OCI-LY7 (cell line): ENCODE measurements at regions not wholly inside any gene's neighbourhood (a gene's known extent, or its start where the extent isn't known, plus 50 kb on each side); places are given as distances from the start of the nearest gene placed in this dataset.

Experiments
- BruUV-seq: library from RNA; stranded (reverse); fragments of 400-500 nt; replicated peaks from 2 replicates; lab custom pipeline; 2021; lab: Mats Ljungman, UMichigan
- CTCF ChIA-PET: fragments of 300-600 bp; sonication (Branson Sonifier 250); formaldehyde crosslinking; loops from one replicate; lab custom pipeline; 2022; ENCODE audit warnings: antibody characterized with exemption; ENCODE audit not compliant: unreplicated experiment; lab: Charles Lee
- POLR2A ChIA-PET: fragments of 300-600 bp; sonication (Branson Sonifier 250); formaldehyde crosslinking; loops from one replicate; lab custom pipeline; 2022; ENCODE audit warnings: antibody characterized with exemption; lab: Charles Lee
- DNase-seq: peaks from one replicate; pipeline ENCODE4 v3.0.0-alpha.2; 2015; ENCODE audit warnings: low spot score
- H2AFZ ChIP-seq: fragments of 200-600 bp; sonication (generic), shearing (Covaris generic); 2 replicates; pipeline ENCODE4 v1.6.1; 2014; ENCODE audit warnings: mild to moderate bottlenecking, antibody characterized with exemption, low read length, moderate library complexity
- H3K27ac ChIP-seq: fragments of 200-600 bp; sonication (generic); 2 replicates; pipeline ENCODE4 v1.5.1; 2014; ENCODE audit warnings: mixed run types, low read depth, mild to moderate bottlenecking, moderate library complexity, low read length, inconsistent platforms; ENCODE audit not compliant: poor library complexity, severe bottlenecking
- H3K36me3 ChIP-seq: fragments of 200-600 bp; sonication (generic); 2 replicates; pipeline ENCODE4 v1.6.1; 2014; ENCODE audit warnings: mild to moderate bottlenecking, antibody characterized with exemption, low read length, moderate library complexity, mixed read lengths; ENCODE audit not compliant: insufficient read depth
- H3K4me1 ChIP-seq: fragments of 200-600 bp; sonication (generic); 2 replicates; pipeline ENCODE4 v1.5.1; 2014; ENCODE audit warnings: mild to moderate bottlenecking, low read length; ENCODE audit not compliant: insufficient read depth, poor library complexity, severe bottlenecking
- H3K4me2 ChIP-seq: fragments of 200-600 bp; sonication (generic); 2 replicates; pipeline ENCODE4 v1.6.1; 2014; ENCODE audit warnings: mild to moderate bottlenecking, low read length
- H3K4me3 ChIP-seq: fragments of 200-600 bp; sonication (generic); 2 replicates; pipeline ENCODE4 v1.5.1; 2014; ENCODE audit warnings: mild to moderate bottlenecking, low read depth, low read length; ENCODE audit not compliant: poor library complexity, severe bottlenecking
- H3K79me2 ChIP-seq: fragments of 200-600 bp; sonication (generic); 2 replicates; pipeline ENCODE4 v1.6.1; 2016; ENCODE audit warnings: low read depth, mild to moderate bottlenecking, low read length, moderate library complexity, mixed read lengths; ENCODE audit not compliant: insufficient read depth
- H3K9me2 ChIP-seq: fragments of 200-600 bp; sonication (generic); 2 replicates; pipeline ENCODE4 v1.6.1; 2016; ENCODE audit warnings: mild to moderate bottlenecking, low read length, mixed read lengths; ENCODE audit not compliant: insufficient read depth
- H3K9me3 ChIP-seq: fragments of 200-600 bp; sonication (generic); 2 replicates; pipeline ENCODE4 v1.6.1; 2014; ENCODE audit warnings: mild to moderate bottlenecking, mixed run types, low read length, mixed read lengths
- H4K20me1 ChIP-seq: fragments of 200-600 bp; sonication (generic); 2 replicates; pipeline ENCODE4 v1.6.1; 2014; ENCODE audit warnings: mild to moderate bottlenecking, antibody characterized with exemption, low read length, moderate library complexity, mixed read lengths; ENCODE audit not compliant: insufficient read depth
- CTCF ChIP-seq: fragments of 200-600 bp; sonication (generic); conservative IDR thresholded peaks from 2 replicates; pipeline ENCODE4 v1.5.1; 2014; ENCODE audit warnings: mild to moderate bottlenecking, antibody characterized with exemption, low read length, moderate library complexity, mixed read lengths
- EZH2phosphoT487 ChIP-seq: fragments of 200-600 bp; sonication (generic); IDR thresholded peaks from 2 replicates; pipeline ENCODE4 v1.6.1; 2018; ENCODE audit warnings: low read depth, borderline replicate concordance, mild to moderate bottlenecking, mixed run types, antibody characterized with exemption, low read length, moderate library complexity, mixed read lengths
- intact Hi-C: fragments of 100-400 bp; cut with micrococcal nuclease; formaldehyde crosslinking; loops from one replicate; pipeline ENCODE4 v1.10.0; 2022; ENCODE audit not compliant: unreplicated experiment

DNA sequence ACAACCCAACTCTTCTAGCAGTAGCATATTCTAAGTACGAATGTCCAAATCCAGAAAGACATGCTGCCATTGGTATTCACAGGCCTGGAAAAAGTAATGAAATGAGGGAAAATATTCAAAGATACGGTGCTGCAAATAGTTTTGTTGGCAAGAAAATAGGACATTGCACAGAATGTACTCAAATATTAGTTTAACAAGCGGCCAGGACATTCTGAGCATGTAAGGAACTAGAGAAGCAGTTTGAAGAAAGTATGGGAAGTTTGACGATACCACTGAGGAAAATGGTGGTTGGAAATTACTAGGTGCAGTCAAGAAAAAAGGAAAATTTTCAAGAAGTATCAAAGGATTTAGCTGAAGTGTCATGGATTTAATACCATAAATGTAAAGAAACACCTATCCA lies 468.0 kb upstream of the GRIN3A start:
- Histone ChIP-seq H3K9me2 (no peaks in the 10 kb centered on the region), H3K36me3 (no peaks in the 10 kb centered on the region), H2AFZ (no peak overlapping the region), H3K79me2 (no peaks in the 10 kb centered on the region), H4K20me1 (no peaks in the 10 kb centered on the region), H3K9me3 (no peaks in the 10 kb centered on the region), H3K4me1 (no peaks in the 10 kb centered on the region), H3K4me3 (no peak overlapping the region), H3K27ac (no peak overlapping the region), H3K4me2 (no peak overlapping the region)
- POLR2A ChIA-PET: no interaction called here
- no TSS peak for BruUV-seq
- DNase-seq: no peak
- intact Hi-C loops: no loop called here
- no peak for TF ChIP-seq CTCF
- no peak for TF ChIP-seq EZH2phosphoT487
- CTCF ChIA-PET: no interaction called here

- H3K4me1 ChIP-seq: no peaks in the 10 kb centered on the region
- TF ChIP-seq EZH2phosphoT487 (no peak), CTCF (no peak)
- CTCF ChIA-PET: no interaction called here
- no peaks in the 10 kb centered on the region for H4K20me1 ChIP-seq
- POLR2A ChIA-PET: no interaction called here
- no peak overlapping the region for H2AFZ ChIP-seq
- intact Hi-C loops: no loop called here
- no peak overlapping the region for H3K4me3 ChIP-seq
- DNase-seq: no peak
- no peaks in the 10 kb centered on the region for H3K36me3 ChIP-seq
- no peaks in the 10 kb centered on the region for H3K79me2 ChIP-seq
- H3K9me2 ChIP-seq: no peaks in the 10 kb centered on the region
- BruUV-seq: no TSS peak
- H3K9me3 ChIP-seq: no peaks in the 10 kb centered on the region
- H3K27ac ChIP-seq: no peak overlapping the region
- H3K4me2 ChIP-seq: no peak overlapping the region
Observed at GRCh38 chr9:102205251-102205650, 466.8 kb upstream of the GRIN3A start.

- no peaks in the 10 kb centered on the region for H3K9me3 ChIP-seq
- no peaks in the 10 kb centered on the region for H3K79me2 ChIP-seq
- no peaks in the 10 kb centered on the region for H4K20me1 ChIP-seq
- no peak overlapping the region for H2AFZ ChIP-seq
- no peak overlapping the region for H3K4me3 ChIP-seq
- POLR2A ChIA-PET: interaction anchor here (0.6 kb wide), 1 partner anchor 956 kb away, joined by 4 read pairs; no protein-coding TSS in a partner anchor
- TF ChIP-seq EZH2phosphoT487 (no peak), CTCF (no peak)
- no peaks in the 10 kb centered on the region for H3K4me1 ChIP-seq
- no peak for DNase-seq
- no TSS peak for BruUV-seq
- H3K36me3 ChIP-seq: no peaks in the 10 kb centered on the region
- no peaks in the 10 kb centered on the region for H3K9me2 ChIP-seq
- CTCF ChIA-PET: no interaction called here
- no peak overlapping the region for H3K4me2 ChIP-seq
- no peak overlapping the region for H3K27ac ChIP-seq
- intact Hi-C loops: no loop called here
Observed at GRCh38 chr9:102202126-102202525, 463.7 kb upstream of the GRIN3A start.
